ENCODE measurements at regions not wholly inside any gene's neighbourhood (a gene's known extent, or its start where the extent isn't known, plus 50 kb on each side); places are given as distances from the start of the nearest gene placed in this dataset.

- H3K27me3 Mint-ChIP-seq (ENCODE audit: low read depth in 3 of 3), result peaks cover 0 to 2% (median 0%) of the 10 kb centered on the region in 3 donors
- H3K9ac ChIP-seq (ENCODE audit: insufficient read depth, low read length, poor library complexity, severe bottlenecking), result no peak overlapping the region
- H3K27ac Mint-ChIP-seq, result no peak overlapping the region
- H3K36me3 Mint-ChIP-seq, result no peaks in the 10 kb centered on the region
- intact Hi-C loops (cut with micrococcal nuclease), result no loop called here
- no peaks in the 10 kb centered on the region for H4K20me1 ChIP-seq (ENCODE audit: insufficient read depth, low read length)
- H3K4me3 Mint-ChIP-seq, result no peak overlapping the region
- H3K4me3 ChIP-seq (replicated peaks in 1 of 3; ENCODE audit: low read depth in 2 of 3, low read length in 3 of 3), result no peak overlapping the region
- H3K9me3 Mint-ChIP-seq, result peaks cover 0 to 7% (median 0%) of the 10 kb centered on the region in 7 donors
- no peaks in the 10 kb centered on the region for H3K4me1 Mint-ChIP-seq
- H3K4me2 ChIP-seq (replicated peaks; ENCODE audit: extremely low read depth, low read length, poor library complexity, severe bottlenecking), result no peak overlapping the region
- H3K4me1 ChIP-seq (ENCODE audit: control insufficient read depth in 1 of 2, insufficient read depth in 2 of 2, low read length in 2 of 2), result no peaks in the 10 kb centered on the region
- H3K79me2 ChIP-seq (ENCODE audit: insufficient read depth, low read length), result no peaks in the 10 kb centered on the region
- WGBS (ENCODE audit: insufficient coverage), result no CpG with 5 or more reads among the region's 2 CpGs
- no peak overlapping the region for H3K27ac ChIP-seq (ENCODE audit: low read depth in 1 of 2, low read length in 2 of 2)
- H3K9me3 ChIP-seq (replicated peaks in 1 of 2; ENCODE audit: control insufficient read depth in 1 of 2, insufficient read depth in 1 of 2, low read length in 2 of 2), result no peaks in the 10 kb centered on the region
- no peak for DNase-seq
- no peak for TF ChIP-seq CTCF (IDR thresholded peaks at IDR 0.05)
- H3K36me3 ChIP-seq (replicated peaks in 1 of 2; ENCODE audit: control insufficient read depth in 1 of 2, insufficient read depth in 2 of 2, low read length in 2 of 2), result no peaks in the 10 kb centered on the region
- no peaks in the 10 kb centered on the region for H3K27me3 ChIP-seq (ENCODE audit: control insufficient read depth in 2 of 2, insufficient read depth in 2 of 2, low read length in 2 of 2)
- H2AFZ ChIP-seq (ENCODE audit: insufficient read depth, low read depth, low read length, poor library complexity, severe bottlenecking), result no peak overlapping the region
These were observed 436.7 kb downstream of the ATP23 start for GRCh38 chr12:58378028-58378427.

DNA sequence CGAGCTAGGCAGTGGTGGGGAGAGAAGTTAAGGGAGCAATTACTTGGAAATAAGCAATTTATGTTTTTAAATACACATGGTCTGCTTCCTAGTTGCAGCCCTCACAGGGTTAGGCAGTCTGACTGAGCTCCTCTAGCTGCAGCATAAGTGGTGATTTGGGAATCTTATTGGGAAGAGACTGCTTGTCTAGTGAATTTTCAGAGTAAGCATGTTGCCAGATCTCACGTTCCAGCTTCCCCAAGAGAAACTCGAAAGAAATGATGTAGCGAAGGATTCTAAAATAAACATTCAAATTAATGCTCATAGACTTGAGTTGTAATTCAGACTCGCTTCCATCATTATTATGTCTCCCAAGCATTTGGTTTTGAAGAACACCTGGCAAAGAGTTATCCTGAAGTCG is 440.2 kb downstream of the ATP23 start:
- Mint-ChIP-seq H3K27ac (no peak overlapping the region), H3K4me3 (no peak overlapping the region)
- no peak overlapping the region for H3K27ac ChIP-seq (ENCODE audit: low read depth in 1 of 2, low read length in 2 of 2)

More for the DNA sequence above, 440.2 kb downstream of the ATP23 start:
- H3K79me2 ChIP-seq (ENCODE audit: insufficient read depth, low read length), result no peaks in the 10 kb centered on the region
- H3K9ac ChIP-seq (ENCODE audit: insufficient read depth, low read length, poor library complexity, severe bottlenecking), result no peak overlapping the region
- no peaks in the 10 kb centered on the region for H3K27me3 ChIP-seq (ENCODE audit: control insufficient read depth in 2 of 2, insufficient read depth in 2 of 2, low read length in 2 of 2)
- Mint-ChIP-seq H3K4me1 (no peaks in the 10 kb centered on the region), H3K9me3 (peaks cover 0 to 4% (median 0%) of the 10 kb centered on the region in 7 donors), H3K36me3 (no peaks in the 10 kb centered on the region), H3K27me3 (ENCODE audit: low read depth in 3 of 3) (peaks cover 0 to 2% (median 0%) of the 10 kb centered on the region in 3 donors)
- no peaks in the 10 kb centered on the region for H3K4me1 ChIP-seq (ENCODE audit: control insufficient read depth in 1 of 2, insufficient read depth in 2 of 2, low read length in 2 of 2)
- TF ChIP-seq CTCF (IDR thresholded peaks at IDR 0.05), result no peak
- DNase-seq, result no peak
- H4K20me1 ChIP-seq (ENCODE audit: insufficient read depth, low read length), result no peaks in the 10 kb centered on the region
- no peaks in the 10 kb centered on the region for H3K9me3 ChIP-seq (replicated peaks in 1 of 2; ENCODE audit: control insufficient read depth in 1 of 2, insufficient read depth in 1 of 2, low read length in 2 of 2)
- no peaks in the 10 kb centered on the region for H3K36me3 ChIP-seq (replicated peaks in 1 of 2; ENCODE audit: control insufficient read depth in 1 of 2, insufficient read depth in 2 of 2, low read length in 2 of 2)
- 93% methylated on average over 3 of the region's 6 CpGs for WGBS (ENCODE audit: insufficient coverage)
- no peak overlapping the region for H3K4me2 ChIP-seq (replicated peaks; ENCODE audit: extremely low read depth, low read length, poor library complexity, severe bottlenecking)
- no peak overlapping the region for H3K4me3 ChIP-seq (replicated peaks in 1 of 3; ENCODE audit: low read depth in 2 of 3, low read length in 3 of 3)
- no peak overlapping the region for H2AFZ ChIP-seq (ENCODE audit: insufficient read depth, low read depth, low read length, poor library complexity, severe bottlenecking)
- intact Hi-C loops (cut with micrococcal nuclease), result no loop called here

Data from CD14-positive monocyte (primary cell).